HAP-1 (cell line): ENCODE measurements at regions not wholly inside any gene's neighbourhood (a gene's known extent, or its start where the extent isn't known, plus 50 kb on each side); places are given as distances from the start of the nearest gene placed in this dataset.

ENCODE experiments used
- DNase-seq, 2 experiments: peaks; one replicate each; pipeline ENCODE4 v3.0.0-alpha.2; 2016 to 2020; ENCODE audit warnings: low spot score in 2 of 2
- H3K27me3 ChIP-seq: fragments of 250-450 bp; sonication (Bioruptor Pico); 2 replicates; pipeline ENCODE4 v1.5.1; 2020; ENCODE audit warnings: low read depth, mild to moderate bottlenecking, moderate library complexity
- H3K36me3 ChIP-seq: fragments of 250-450 bp; sonication (Bioruptor Pico); replicated peaks from 2 replicates; pipeline ENCODE4 v1.5.1; 2020; ENCODE audit warnings: mild to moderate bottlenecking
- H3K4me1 ChIP-seq: fragments of 250-450 bp; sonication (Bioruptor Pico); 2 replicates; pipeline ENCODE4 v1.5.1; 2020; ENCODE audit warnings: mild to moderate bottlenecking
- H3K4me3 ChIP-seq: fragments of 250-450 bp; sonication (Bioruptor Pico); 2 replicates; pipeline ENCODE4 v1.5.1; 2020; ENCODE audit warnings: mild to moderate bottlenecking, moderate library complexity
- H3K9me3 ChIP-seq: fragments of 250-450 bp; sonication (Bioruptor Pico); 2 replicates; pipeline ENCODE4 v1.5.1; 2020; ENCODE audit warnings: mild to moderate bottlenecking, moderate library complexity
- in situ Hi-C: fragments of 300-500 bp; cut with MboI; formaldehyde crosslinking; loops from 3 replicates; pipeline ENCODE4 v1.14.3; 2020; ENCODE audit warnings: low sequenced_read_pairs, inconsistent platforms, mixed read lengths

DNA sequence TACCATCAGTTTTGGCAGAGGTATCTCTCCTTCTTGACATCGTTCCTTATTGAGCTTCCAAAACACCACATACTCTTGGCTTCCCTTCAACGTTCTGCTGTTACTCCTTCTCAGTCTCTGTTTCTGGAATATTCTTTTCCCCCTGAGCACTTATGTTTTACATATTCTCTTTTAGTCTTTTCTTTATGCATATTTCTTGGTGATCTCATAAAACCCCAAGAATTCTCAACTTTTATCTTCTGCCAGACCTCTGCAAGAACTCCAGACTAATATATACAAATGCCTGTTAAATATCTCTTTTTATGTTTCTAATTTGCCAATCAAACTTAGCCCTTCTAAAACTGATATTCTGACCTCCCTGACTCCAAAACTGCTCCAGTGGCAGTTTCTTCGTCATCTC is 453.4 kb upstream of the CTNND2 start:
- H3K36me3 ChIP-seq = no peaks in the 10 kb centered on the region
- H3K4me3 ChIP-seq = no peak overlapping the region
- DNase-seq = no peak
- in situ Hi-C loops = no loop called here
- H3K9me3 ChIP-seq = peaks cover under 1% of the 10 kb centered on the region; the same call in 1 of the 2 replicates
- H3K4me1 ChIP-seq = no peaks in the 10 kb centered on the region
- no peaks in the 10 kb centered on the region for H3K27me3 ChIP-seq

DNA sequence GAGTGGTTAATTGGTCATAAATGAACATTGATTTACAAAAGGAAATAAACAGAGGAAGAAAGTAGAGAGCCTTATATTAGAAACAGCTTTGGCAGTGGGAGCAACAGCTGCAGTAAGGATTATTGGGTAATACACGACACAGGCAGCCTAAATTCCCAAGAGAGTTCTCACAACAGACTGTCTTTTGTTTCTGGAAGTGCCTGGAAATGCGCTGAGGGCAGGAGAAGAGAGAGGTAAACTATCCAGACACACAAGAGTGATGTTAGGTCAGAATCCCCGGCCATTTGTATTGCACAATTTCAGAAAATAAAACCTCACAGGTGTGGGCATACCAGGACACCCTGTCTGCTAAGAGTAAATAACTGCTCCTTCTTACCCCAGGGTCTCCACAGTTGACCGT is 450.4 kb upstream of the CTNND2 start:
- no peak overlapping the region for H3K4me3 ChIP-seq
- in situ Hi-C loops = no loop called here
- peaks cover 3% of the 10 kb centered on the region; the same call in 1 of the 2 replicates for H3K9me3 ChIP-seq
- H3K36me3 ChIP-seq = no peaks in the 10 kb centered on the region
- no peaks in the 10 kb centered on the region for H3K4me1 ChIP-seq
- DNase-seq = no peak
- H3K27me3 ChIP-seq = no peaks in the 10 kb centered on the region

DNA sequence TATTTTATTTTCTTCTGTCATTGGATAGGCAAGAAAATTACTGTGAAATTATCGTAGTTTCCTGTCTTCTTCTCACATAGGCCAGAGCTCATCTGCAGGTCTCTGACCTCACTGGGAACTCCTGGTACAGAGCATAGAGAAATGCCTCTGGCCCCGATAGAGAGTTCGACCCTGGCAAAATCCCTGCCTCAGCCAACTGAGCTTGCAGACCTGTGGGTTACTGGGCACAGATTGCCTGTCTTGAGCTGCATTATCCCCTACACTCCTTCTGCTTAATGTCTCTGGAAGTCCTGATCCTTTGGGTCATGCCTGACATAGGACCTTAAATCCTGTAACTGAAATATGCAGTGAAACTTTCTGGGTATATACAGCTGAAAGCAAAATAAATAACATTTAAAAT is 439.3 kb upstream of the CTNND2 start:
- no peak for DNase-seq
- no peaks in the 10 kb centered on the region for H3K36me3 ChIP-seq
- H3K27me3 ChIP-seq = no peaks in the 10 kb centered on the region
- in situ Hi-C loops = no loop called here
- no peak overlapping the region for H3K4me3 ChIP-seq
- H3K9me3 ChIP-seq = no peaks in the 10 kb centered on the region
- H3K4me1 ChIP-seq = no peaks in the 10 kb centered on the region

DNA sequence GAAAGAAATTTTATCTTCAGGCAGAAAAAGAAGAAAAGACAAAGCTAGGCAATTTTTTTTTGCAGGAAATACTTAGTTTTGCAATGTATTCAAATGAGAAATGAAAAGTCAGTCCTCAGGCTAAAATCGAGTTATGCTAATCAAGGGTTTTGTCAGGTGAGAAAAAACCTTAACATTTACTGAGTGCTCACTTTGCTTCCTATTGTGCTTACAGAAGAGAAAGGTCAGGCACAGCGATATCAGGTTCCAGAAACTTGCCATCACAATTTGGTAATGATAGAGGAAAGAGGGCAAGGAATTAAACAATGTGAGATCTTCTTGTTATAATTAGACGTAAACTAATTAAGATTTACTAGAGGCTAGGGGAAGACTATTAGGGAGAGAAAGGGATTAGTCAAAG is 431.7 kb upstream of the CTNND2 start:
- H3K9me3 ChIP-seq = no peaks in the 10 kb centered on the region; the same call in 1 of the 2 replicates
- H3K36me3 ChIP-seq = no peaks in the 10 kb centered on the region
- in situ Hi-C loops = no loop called here
- H3K4me3 ChIP-seq = no peak overlapping the region
- DNase-seq = no peak
- H3K27me3 ChIP-seq = no peaks in the 10 kb centered on the region
- H3K4me1 ChIP-seq = no peaks in the 10 kb centered on the region

DNA sequence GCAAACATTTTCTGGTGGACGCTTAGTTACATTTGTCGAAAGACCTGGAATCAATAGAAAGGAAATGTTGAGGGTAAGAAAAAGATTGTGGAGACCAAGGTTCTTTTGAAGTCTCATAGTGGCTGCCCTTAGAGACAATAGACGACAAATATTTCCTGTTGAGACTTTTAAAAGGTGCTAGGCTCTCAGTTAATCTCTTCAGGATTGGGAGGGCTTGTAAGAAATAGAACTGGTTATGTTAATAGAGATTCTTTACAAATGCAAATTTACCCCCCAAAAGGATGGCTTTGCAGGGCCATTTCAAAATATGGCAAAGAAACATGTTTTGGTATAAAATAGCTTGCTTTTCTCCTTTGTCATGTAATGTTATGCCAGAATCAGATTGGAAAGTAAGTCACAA is 428.2 kb upstream of the CTNND2 start:
- Histone ChIP-seq H3K27me3 (no peaks in the 10 kb centered on the region), H3K4me1 (no peaks in the 10 kb centered on the region), H3K36me3 (no peaks in the 10 kb centered on the region), H3K4me3 (no peak overlapping the region), H3K9me3 (no peaks in the 10 kb centered on the region; the same call in 1 of the 2 replicates)
- no peak for DNase-seq
- in situ Hi-C loops = no loop called here

DNA sequence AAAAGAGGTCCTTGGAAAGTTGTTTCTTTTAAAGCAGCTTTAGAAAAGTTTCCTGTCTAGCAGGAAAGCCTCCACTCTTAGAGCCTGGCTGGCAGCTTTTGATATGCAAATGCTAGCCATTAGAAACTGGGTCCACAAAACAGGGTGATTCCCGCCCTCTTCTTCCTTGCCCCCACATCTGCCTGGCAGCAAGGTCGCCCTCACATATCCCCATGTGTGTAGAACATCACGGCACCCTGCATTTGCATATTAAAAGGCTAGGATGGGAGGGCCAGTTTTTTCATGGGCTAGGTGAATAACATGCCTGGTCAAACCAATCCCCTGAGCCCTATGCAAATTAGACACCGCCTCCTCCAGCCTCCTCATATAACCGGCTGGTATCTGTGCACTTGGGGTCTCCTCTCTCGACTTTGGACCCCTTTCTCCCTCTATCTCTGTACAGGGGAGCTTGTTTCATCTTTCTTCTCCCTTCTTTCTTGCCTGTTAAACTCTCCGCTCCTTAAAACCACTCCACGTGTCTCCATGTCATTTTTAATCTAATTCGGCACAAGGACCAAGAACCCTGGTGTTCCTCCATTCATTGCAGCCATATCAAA is 426.8 kb upstream of the CTNND2 start:
- H3K27me3 ChIP-seq = no peaks in the 10 kb centered on the region
- H3K9me3 ChIP-seq = no peaks in the 10 kb centered on the region; the same call in 1 of the 2 replicates
- H3K36me3 ChIP-seq = no peaks in the 10 kb centered on the region
- no peaks in the 10 kb centered on the region for H3K4me1 ChIP-seq
- H3K4me3 ChIP-seq = no peak overlapping the region
- in situ Hi-C loops = no loop called here
- DNase-seq = no peak

DNA sequence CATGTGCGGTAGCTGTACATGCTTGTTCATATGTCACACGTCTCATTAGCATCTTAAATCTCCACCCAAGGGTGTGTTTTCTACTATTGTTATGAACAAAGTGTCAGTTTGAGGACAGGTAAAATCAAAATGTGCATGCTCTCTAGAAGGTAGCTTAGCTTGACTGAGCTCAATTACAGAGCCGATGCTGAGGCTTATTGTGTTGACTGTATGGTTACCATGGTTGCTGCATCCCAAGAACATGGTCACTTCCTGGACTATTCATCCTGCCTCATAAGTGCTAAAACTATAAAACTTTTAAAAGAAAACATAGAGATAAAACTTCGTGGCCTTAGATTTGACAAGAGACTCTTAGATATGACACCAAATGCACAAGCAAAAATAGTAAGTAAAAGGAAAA is 426.1 kb upstream of the CTNND2 start:
- no peaks in the 10 kb centered on the region for H3K36me3 ChIP-seq
- no peaks in the 10 kb centered on the region for H3K4me1 ChIP-seq
- H3K4me3 ChIP-seq = no peak overlapping the region
- DNase-seq = no peak
- in situ Hi-C loops = no loop called here
- H3K27me3 ChIP-seq = no peaks in the 10 kb centered on the region
- no peaks in the 10 kb centered on the region for H3K9me3 ChIP-seq

DNA sequence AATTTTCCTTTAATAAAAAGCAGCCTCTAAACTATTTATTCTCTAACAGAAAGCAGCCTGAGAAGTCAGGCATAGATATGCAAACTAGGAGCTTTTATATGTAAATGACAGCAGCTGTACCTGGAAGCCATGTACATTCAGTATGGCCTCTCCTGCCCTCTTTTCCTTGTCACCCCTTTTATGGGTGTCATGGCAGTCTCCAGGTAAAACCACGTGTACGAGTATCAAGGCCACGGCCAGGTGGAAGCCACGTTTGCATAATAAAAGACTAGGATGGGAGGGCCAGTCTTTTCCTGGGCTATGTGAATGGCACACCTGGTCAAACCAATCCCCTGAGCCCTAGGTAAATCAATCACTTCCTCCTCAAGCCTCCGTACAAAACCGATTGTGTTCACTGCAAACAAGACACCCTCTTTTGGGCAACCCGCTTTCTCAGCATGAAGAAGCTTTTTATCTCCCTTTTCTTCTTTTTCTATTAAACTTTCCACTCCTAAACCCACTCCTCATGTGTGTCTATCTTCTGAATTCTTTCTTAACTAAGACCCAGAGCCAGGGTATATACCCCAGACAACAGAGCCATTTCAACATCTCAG is 419.5 kb upstream of the CTNND2 start:
- Histone ChIP-seq H3K27me3 (no peaks in the 10 kb centered on the region), H3K36me3 (no peaks in the 10 kb centered on the region), H3K4me3 (no peak overlapping the region), H3K9me3 (no peaks in the 10 kb centered on the region), H3K4me1 (no peaks in the 10 kb centered on the region)
- DNase-seq = no peak
- in situ Hi-C loops = no loop called here

DNA sequence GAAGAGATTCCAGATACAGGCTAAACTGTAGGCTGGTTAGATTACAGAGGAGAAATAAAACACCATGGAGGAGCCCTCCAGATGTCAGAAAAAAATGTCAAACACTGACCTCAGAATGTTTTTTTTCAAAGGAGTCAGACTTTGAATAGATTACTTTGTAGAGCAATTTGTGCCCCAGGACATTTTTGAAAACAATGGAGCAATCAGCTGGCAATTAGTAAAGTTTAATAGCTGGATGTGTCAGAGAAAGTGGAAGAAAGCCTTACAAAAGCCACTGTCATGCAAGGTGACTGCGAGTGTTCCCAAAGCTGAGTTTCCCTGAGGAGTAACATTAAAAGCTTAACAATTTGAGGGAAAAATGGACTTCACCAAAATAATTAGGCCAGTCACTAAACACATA is 417.8 kb upstream of the CTNND2 start:
- H3K9me3 ChIP-seq = no peaks in the 10 kb centered on the region
- no peak for DNase-seq
- no peak overlapping the region for H3K4me3 ChIP-seq
- no peaks in the 10 kb centered on the region for H3K4me1 ChIP-seq
- no peaks in the 10 kb centered on the region for H3K27me3 ChIP-seq
- in situ Hi-C loops = no loop called here
- H3K36me3 ChIP-seq = no peaks in the 10 kb centered on the region

DNA sequence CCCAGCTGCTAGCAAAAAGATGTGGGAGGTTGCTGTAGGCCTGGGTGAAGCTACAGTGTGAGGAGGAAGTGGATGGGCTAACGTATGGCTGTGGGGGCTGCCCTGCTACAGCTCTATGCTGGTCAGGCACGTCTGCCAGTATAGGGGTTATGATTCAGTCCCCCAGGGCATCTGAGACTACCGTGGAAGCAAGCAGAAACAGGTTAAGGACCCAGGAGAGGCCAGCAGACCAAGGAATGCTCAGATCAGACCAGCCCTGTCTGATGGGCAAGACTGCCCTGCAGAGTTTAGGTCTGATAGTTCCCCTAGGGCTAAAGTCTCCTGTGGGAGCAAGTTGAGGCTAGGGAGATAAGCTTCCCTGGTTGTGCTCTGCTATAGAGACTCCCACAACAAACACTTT is 416.1 kb upstream of the CTNND2 start:
- Histone ChIP-seq H3K27me3 (no peaks in the 10 kb centered on the region), H3K36me3 (no peaks in the 10 kb centered on the region), H3K4me1 (no peaks in the 10 kb centered on the region), H3K9me3 (no peaks in the 10 kb centered on the region), H3K4me3 (no peak overlapping the region)
- DNase-seq = no peak
- in situ Hi-C loops = no loop called here

DNA sequence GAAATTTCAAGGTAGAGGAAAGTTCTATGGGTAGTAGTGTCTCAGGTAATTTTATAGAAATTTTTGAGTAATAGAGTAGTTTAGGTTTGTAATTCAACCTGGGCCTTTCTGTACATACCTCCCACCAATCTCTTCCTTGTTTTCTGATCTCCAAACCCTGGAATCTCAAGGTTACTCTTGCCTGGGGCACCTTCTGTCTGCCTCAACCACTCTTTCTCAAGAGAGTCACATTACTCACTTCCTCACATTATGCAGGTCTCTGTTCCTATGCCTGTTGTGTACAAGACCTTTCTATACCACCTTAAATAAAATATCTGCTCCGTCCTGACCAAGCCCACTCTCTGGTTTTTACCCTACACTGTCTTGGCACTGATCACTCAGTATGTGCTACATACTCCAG is 412.6 kb upstream of the CTNND2 start:
- no peaks in the 10 kb centered on the region for H3K36me3 ChIP-seq
- H3K4me1 ChIP-seq = no peaks in the 10 kb centered on the region
- H3K27me3 ChIP-seq = no peaks in the 10 kb centered on the region
- no peak overlapping the region for H3K4me3 ChIP-seq
- in situ Hi-C loops = no loop called here
- no peak for DNase-seq
- H3K9me3 ChIP-seq = no peaks in the 10 kb centered on the region

DNA sequence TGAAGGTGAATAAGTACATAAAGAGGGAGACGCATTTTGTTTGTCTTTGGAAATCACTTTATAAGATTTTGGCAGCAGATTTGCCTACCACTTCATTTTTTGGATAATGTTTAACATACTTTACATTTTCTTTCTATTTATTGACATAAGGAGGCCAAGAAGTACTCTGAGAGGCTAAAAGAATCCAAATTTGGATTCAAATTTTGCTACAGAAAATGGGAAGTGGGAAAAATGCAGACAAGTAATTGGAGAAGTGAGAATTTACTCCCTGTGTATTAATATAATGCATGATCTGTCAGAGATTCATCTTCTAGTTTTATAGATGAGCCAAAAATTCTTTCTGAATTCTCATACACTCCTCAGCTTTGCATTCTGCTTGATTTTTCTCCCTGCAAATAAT is 411.2 kb upstream of the CTNND2 start:
- DNase-seq = no peak
- no peaks in the 10 kb centered on the region for H3K4me1 ChIP-seq
- no peaks in the 10 kb centered on the region for H3K9me3 ChIP-seq
- no peak overlapping the region for H3K4me3 ChIP-seq
- no peaks in the 10 kb centered on the region for H3K36me3 ChIP-seq
- H3K27me3 ChIP-seq = no peaks in the 10 kb centered on the region
- in situ Hi-C loops = no loop called here

DNA sequence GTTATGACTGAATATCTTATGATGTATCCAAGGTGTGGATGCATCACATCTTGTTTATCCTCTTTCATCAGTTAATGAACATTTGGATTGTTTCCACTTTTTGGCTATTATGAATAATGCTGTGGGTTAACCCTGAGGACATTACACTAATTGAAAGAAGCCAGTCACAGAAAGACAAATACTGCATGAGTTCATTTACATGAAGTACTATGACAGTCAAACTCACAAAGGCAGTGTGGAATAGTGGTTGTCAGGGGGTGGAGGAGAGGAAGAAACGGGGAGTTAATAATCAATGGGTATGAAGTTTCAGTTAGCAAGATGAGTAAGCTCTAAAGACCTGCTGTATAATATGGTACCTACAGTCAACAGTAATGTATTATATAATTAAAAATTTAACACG is 409.4 kb upstream of the CTNND2 start:
- DNase-seq = no peak
- Histone ChIP-seq H3K36me3 (no peaks in the 10 kb centered on the region), H3K27me3 (no peaks in the 10 kb centered on the region), H3K4me1 (no peaks in the 10 kb centered on the region), H3K4me3 (no peak overlapping the region), H3K9me3 (no peaks in the 10 kb centered on the region)
- in situ Hi-C loops = no loop called here

DNA sequence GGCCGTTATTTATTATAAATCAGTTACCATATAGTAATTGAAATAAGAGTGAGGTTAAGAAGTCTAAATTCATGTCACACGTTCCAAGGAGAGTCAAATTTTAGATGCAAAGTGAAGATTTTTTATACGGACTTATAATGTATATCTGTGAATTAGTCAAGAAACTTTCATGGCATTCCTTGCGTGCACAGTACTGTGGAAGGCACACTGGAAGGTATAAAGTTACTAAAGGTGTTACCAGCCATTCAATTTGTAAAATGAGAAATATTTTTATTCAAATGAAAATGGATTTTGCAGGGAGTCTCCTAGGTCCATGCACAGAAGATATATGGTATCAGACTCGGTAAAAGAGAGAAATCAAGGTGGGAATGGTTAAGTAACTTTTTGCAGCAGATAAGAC is 408.1 kb upstream of the CTNND2 start:
- Histone ChIP-seq H3K4me1 (no peaks in the 10 kb centered on the region), H3K4me3 (no peak overlapping the region), H3K36me3 (no peaks in the 10 kb centered on the region), H3K9me3 (no peaks in the 10 kb centered on the region), H3K27me3 (no peaks in the 10 kb centered on the region)
- in situ Hi-C loops = no loop called here
- DNase-seq = no peak

DNA sequence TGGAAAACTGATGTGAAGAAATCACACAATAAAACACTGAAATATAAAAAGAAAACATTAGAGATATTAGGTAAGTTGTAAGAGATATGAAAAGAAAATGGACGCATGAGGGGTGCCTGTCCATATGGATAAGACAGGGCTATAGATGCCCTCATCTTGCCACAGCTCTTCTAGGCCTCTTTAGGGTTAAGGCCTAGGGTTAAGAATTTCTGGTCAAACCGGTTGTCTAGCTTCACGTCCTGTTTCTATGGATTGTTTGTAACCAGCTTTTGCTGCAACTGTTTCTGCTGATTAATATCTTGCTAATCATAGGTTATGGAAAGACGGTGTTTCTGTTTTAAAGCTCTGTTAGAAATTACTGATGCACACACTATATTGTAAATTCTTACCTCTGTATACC is 389.9 kb upstream of the CTNND2 start:
- Histone ChIP-seq H3K9me3 (0 out of 2 replicates have a peak, but pooled peaks cover 2% of the 10 kb centered on the region), H3K27me3 (no peaks in the 10 kb centered on the region), H3K4me3 (no peak overlapping the region), H3K36me3 (no peaks in the 10 kb centered on the region), H3K4me1 (no peaks in the 10 kb centered on the region)
- in situ Hi-C loops = no loop called here
- no peak for DNase-seq
